ENCODE measurements at regions not wholly inside any gene's neighbourhood (a gene's known extent, or its start where the extent isn't known, plus 50 kb on each side); places are given as distances from the start of the nearest gene placed in this dataset.

- no peaks in the 10 kb centered on the region for H3K27me3 ChIP-seq (ENCODE audit: insufficient read depth, low read depth, low read length)
- H3K79me2 ChIP-seq (replicated peaks; ENCODE audit: insufficient read depth, low read length): no peaks in the 10 kb centered on the region
- no peak overlapping the region for H3K27ac ChIP-seq (ENCODE audit: low read length)
- TF ChIP-seq SMC3 (conservative IDR thresholded peaks at IDR 0.05; ENCODE audit: poor library complexity) (no peak), EP300 (conservative IDR thresholded peaks at IDR 0.05; ENCODE audit: poor library complexity, severe bottlenecking) (no peak), CTCF (IDR thresholded peaks at IDR 0.05; ENCODE audit: poor library complexity, severe bottlenecking) (no peak), RAD21 (conservative IDR thresholded peaks at IDR 0.05) (no peak), MXI1 (conservative IDR thresholded peaks at IDR 0.05; ENCODE audit: poor library complexity, severe bottlenecking) (no peak), EZH2 (IDR thresholded peaks at IDR 0.05; ENCODE audit: borderline replicate concordance, insufficient read depth, low read length, poor library complexity, severe bottlenecking) (no peak), POLR2AphosphoS5 (IDR thresholded peaks at IDR 0.05) (no peak), TAF1 (IDR thresholded peaks at IDR 0.05; ENCODE audit: low read depth) (no peak), REST (IDR thresholded peaks at IDR 0.05; ENCODE audit: borderline replicate concordance) (no peak)
- no peaks in the 10 kb centered on the region for H3F3A ChIP-seq (ENCODE audit: insufficient read depth, low read length, poor library complexity, severe bottlenecking)
- H3K36me3 ChIP-seq (ENCODE audit: insufficient read depth, low read length): no peaks in the 10 kb centered on the region
- no peak overlapping the region for H3K9ac ChIP-seq (ENCODE audit: low read length)
- H3K4me3 ChIP-seq (ENCODE audit: low read length): no peak overlapping the region
- H3K4me2 ChIP-seq (ENCODE audit: low read length): no peak overlapping the region
- no peaks in the 10 kb centered on the region for H4K20me1 ChIP-seq (ENCODE audit: insufficient read depth)
- H2AFZ ChIP-seq (ENCODE audit: low read depth, low read length): no peak overlapping the region
- H3K9me2 ChIP-seq (ENCODE audit: insufficient read depth, low read length): no peaks in the 10 kb centered on the region
- no peaks in the 10 kb centered on the region for H3K9me3 ChIP-seq (ENCODE audit: low read length)
These were observed 213.5 kb upstream of the TAPT1 start for GRCh38 chr4:16439768-16440167.

- H3F3A ChIP-seq (ENCODE audit: insufficient read depth, low read length, poor library complexity, severe bottlenecking): no peaks in the 10 kb centered on the region
- TF ChIP-seq REST (IDR thresholded peaks at IDR 0.05; ENCODE audit: borderline replicate concordance): no peak
- no peak for TF ChIP-seq RAD21 (conservative IDR thresholded peaks at IDR 0.05)
- no peak for TF ChIP-seq SMC3 (conservative IDR thresholded peaks at IDR 0.05; ENCODE audit: poor library complexity)
- TF ChIP-seq TAF1 (IDR thresholded peaks at IDR 0.05; ENCODE audit: low read depth): no peak
- no peak for TF ChIP-seq MXI1 (conservative IDR thresholded peaks at IDR 0.05; ENCODE audit: poor library complexity, severe bottlenecking)
- no peak for TF ChIP-seq POLR2AphosphoS5 (IDR thresholded peaks at IDR 0.05)
- TF ChIP-seq CTCF (IDR thresholded peaks at IDR 0.05; ENCODE audit: poor library complexity, severe bottlenecking): no peak
- no peak for TF ChIP-seq EP300 (conservative IDR thresholded peaks at IDR 0.05; ENCODE audit: poor library complexity, severe bottlenecking)
- TF ChIP-seq EZH2 (IDR thresholded peaks at IDR 0.05; ENCODE audit: borderline replicate concordance, insufficient read depth, low read length, poor library complexity, severe bottlenecking): no peak
- H3K4me3 ChIP-seq (ENCODE audit: low read length): no peak overlapping the region
- no peaks in the 10 kb centered on the region for H3K9me2 ChIP-seq (ENCODE audit: insufficient read depth, low read length)
- H2AFZ ChIP-seq (ENCODE audit: low read depth, low read length): no peak overlapping the region
- no peak overlapping the region for H3K27ac ChIP-seq (ENCODE audit: low read length)
- no peaks in the 10 kb centered on the region for H3K36me3 ChIP-seq (ENCODE audit: insufficient read depth, low read length)
- H3K79me2 ChIP-seq (replicated peaks; ENCODE audit: insufficient read depth, low read length): no peaks in the 10 kb centered on the region
- H3K9me3 ChIP-seq (ENCODE audit: low read length): no peaks in the 10 kb centered on the region
- H3K4me2 ChIP-seq (ENCODE audit: low read length): no peak overlapping the region
- no peak overlapping the region for H3K9ac ChIP-seq (ENCODE audit: low read length)
- no peaks in the 10 kb centered on the region for H3K27me3 ChIP-seq (ENCODE audit: insufficient read depth, low read depth, low read length)
- no peaks in the 10 kb centered on the region for H4K20me1 ChIP-seq (ENCODE audit: insufficient read depth)
These were observed 212.7 kb upstream of the TAPT1 start for GRCh38 chr4:16438986-16439385.
